Keratinocyte (primary cell): ENCODE measurements at regions not wholly inside any gene's neighbourhood (a gene's known extent, or its start where the extent isn't known, plus 50 kb on each side); places are given as distances from the start of the nearest gene placed in this dataset.

ENCODE experiments used
- CTCF ChIP-seq, 3 experiments: IDR thresholded peaks in 1 of 3; conservative IDR thresholded peaks in 1 of 3; optimal IDR thresholded peaks in 1 of 3; 2 replicates in 2 of 3; 3 replicates in 1 of 3; pipeline versions ENCODE3 to v1.5.1; 2011; ENCODE audit warnings: low read length in 3 of 3, mild to moderate bottlenecking in 3 of 3, moderate library complexity in 2 of 3, control low read depth in 1 of 3, inconsistent platforms in 1 of 3; ENCODE audit not compliant: insufficient read depth in 2 of 3; ENCODE audit errors: extremely low read depth in 1 of 3
- EZH2 ChIP-seq: IDR thresholded peaks from one replicate; pipeline ENCODE4 v1.6.1; 2012; ENCODE audit warnings: inconsistent platforms, mild to moderate bottlenecking, low read length, moderate library complexity

- no peak for TF ChIP-seq CTCF (optimal IDR thresholded peaks at IDR 0.05 in 1 of 3, IDR thresholded peaks at IDR 0.05 in 1 of 3, conservative IDR thresholded peaks at IDR 0.05 in 1 of 3; ENCODE audit: extremely low read depth in 1 of 3, insufficient read depth in 2 of 3, low read length in 3 of 3)
- TF ChIP-seq EZH2: no peak
Observed at GRCh38 chr2:193687195-193687594, 1492.5 kb upstream of the TMEFF2 start.
